HG03159 (cell line): ENCODE measurements at regions not wholly inside any gene's neighbourhood (a gene's known extent, or its start where the extent isn't known, plus 50 kb on each side); places are given as distances from the start of the nearest gene placed in this dataset.

Experiments used
- ATAC-seq: cut with Tn5 transposase; IDR thresholded peaks from one replicate; pipeline ENCODE4 v1.9.1; 2021; ENCODE audit warnings: mild to moderate bottlenecking, moderate library complexity; ENCODE audit not compliant: unreplicated experiment

DNA sequence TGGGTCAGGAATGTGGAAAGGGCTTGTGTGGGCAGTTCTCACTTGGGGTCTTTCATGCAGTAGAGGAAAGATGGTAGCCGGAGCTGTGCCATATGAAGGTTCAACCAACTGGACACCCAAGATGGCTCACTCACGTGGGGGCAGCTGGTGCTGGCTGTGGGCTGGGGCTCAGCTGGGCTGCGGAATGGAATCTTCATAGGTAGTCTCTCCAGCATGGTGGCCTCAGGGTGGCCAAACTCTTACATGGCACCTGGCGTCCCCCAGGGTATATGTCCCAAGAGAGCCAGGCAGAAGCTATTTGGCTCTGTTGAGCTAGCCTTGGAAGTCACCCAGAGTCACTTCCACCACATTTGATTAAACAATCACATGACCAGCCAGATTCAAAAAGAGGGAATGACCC, 163.1 kb upstream of the KLHL29 start:
- ATAC-seq = no peak

DNA sequence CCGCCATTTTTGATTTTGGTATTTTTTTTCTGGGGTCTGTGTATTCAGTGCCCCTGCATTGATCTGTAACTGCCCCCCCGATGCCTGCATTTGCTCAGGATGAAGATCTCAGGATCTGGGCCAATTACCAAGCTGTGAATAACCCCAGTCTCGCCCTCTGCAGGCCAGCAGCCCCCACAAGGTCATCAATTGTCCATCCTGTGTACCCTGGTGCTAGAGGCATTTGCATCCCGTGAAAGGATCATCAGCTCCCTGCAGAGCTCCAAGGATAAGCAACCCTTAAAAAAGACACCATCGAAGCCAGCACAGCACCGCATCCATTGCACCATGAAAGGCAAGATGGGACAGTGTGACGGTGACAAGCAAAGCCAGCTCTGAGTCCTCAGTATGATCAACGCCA, 154.1 kb upstream of the KLHL29 start:
- no peak for ATAC-seq

DNA sequence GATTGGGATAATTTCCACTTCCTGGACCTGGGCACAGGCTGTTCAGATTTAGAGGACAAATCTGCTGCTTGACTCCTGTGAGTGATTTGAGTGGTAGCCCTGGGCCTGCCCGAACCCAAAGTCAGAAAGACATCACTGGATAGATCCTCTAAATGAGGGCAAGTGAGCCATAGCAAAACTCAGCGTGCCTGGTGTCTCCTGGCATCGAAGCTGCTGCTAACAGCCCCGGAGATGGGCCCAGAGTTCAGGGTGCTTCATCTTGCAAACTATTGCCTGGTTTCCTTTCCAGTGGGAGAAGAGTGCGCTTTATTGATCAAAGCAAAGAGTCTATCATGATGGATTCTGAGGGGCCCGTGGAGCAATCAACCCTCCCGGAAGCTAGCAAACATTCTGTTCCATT, 153.1 kb upstream of the KLHL29 start:
- no peak for ATAC-seq

DNA sequence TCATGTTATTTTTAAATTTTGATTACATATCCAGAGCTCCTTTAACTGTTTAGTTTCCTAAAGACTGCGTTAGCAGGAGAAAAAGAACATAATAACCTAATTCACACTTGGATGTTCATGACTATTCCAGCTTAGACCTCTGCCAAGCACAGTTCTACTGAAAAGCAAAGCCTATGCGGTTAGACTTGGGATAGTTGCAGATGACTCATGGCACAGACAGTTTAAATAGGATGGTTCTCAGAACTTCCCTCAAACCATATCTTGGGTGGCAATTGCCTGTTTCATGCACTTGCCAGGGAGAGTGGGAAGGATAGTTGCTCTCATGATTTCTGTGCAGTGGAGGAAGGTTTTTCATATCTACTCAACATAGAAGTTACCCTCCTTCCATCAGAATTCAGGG, 149.7 kb upstream of the KLHL29 start:
- no peak for ATAC-seq

DNA sequence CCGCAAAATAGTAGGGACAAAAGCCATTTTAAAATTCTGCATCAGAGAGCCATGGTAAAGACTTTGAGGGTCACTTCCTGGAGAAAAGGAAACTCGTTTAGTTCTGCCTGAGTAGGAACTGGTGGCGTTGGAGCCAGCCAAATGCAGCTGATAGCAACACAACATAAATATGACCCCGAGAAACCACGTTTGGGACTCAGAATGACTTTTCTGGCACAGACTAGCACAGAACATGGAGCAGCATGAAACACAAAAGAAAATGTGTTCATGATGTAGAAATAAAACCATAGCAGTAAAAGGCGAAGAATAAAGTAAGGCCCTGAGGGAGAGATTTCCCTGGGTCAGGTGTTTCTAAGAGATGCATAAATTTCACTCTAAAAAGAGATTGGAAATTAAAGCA, 149.2 kb upstream of the KLHL29 start:
- ATAC-seq = no peak

DNA sequence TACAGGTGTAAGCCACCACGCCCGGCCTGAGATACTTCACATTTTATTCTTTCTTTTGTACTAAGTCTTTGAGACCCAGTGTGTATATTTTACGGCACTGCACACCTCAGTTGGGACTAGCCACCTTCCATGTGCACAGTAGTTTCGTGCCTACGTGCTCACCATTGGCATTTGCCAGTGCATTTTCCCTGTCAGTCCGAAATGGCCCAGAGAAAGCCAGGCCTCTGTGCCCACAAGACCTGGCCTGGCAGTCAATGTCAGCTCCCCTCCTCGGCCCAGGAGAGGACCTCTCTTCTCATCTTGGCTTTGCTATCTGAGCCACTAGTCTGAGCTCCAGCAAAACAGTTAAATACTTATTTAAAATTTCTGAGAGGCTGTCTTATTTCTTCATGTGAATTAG, 147.8 kb upstream of the KLHL29 start:
- ATAC-seq = no peak

DNA sequence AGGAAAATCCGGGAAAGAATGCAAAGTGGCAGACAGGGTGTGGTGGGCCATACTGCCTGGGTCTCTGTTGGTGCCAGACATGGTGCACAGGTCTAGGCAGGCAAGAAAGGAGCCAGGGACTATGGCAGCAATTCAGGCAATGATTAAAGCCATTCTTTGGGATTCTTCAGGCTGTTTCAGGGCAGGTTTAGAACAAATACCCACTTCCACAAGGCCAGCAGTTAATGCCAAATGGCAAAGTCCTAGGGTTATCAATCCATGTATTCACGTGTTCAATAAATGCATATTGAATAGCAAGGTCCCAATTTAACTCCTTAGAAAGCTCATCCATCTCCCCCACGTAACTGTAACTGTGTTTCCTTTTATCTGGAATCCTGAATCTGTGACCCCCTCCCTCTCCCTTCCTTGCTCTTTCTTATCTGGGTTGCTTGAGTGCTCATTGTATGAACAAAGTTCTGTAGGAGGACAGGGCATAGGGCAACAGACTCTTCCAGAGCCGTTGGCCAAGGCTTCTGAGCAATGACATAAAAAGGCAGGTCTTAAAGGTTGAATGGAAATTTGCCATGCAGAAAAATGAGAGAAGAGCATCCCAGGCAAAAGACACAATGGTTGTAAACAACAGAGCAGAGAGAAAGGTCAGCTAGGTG, 146.8 kb upstream of the KLHL29 start:
- ATAC-seq = no peak

DNA sequence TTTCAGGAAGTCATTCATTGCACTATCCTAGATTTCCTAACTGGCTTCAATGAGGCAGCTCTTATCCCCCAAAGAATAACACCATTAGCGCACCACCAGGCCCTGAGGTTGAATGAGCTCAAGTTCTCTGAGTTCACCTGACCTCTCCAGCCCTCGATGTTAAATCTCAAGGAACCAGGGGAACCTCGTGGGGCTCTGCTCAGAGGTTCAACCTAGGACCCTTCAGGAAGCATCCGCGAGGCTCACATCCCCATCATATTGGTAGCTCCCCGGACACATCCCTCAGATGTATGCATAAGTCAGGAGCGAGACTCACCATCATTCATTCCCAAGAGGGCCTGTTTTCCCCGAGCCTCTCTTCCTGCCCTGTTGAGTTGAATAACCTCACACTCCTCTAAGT, 145.6 kb upstream of the KLHL29 start:
- no peak for ATAC-seq

DNA sequence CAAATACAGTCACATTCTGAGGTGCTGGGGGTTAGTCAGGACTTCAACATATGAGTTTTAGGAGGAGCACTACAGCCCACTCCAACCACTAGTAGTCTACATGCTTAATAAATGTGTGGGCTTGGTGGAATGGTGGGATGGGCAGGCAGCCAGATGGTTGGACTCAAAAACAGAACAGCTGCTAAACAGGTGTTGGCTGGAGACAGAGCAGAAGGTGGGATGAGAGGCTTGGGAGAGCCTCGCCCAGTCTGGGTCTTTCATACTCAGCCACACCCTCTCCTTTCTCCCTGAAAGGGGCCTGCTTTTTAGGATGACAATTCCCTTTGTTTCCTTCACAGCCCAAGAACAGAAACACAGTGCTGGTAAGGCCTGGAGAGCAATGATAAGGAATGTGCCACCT, 143.9 kb upstream of the KLHL29 start:
- ATAC-seq = no peak

DNA sequence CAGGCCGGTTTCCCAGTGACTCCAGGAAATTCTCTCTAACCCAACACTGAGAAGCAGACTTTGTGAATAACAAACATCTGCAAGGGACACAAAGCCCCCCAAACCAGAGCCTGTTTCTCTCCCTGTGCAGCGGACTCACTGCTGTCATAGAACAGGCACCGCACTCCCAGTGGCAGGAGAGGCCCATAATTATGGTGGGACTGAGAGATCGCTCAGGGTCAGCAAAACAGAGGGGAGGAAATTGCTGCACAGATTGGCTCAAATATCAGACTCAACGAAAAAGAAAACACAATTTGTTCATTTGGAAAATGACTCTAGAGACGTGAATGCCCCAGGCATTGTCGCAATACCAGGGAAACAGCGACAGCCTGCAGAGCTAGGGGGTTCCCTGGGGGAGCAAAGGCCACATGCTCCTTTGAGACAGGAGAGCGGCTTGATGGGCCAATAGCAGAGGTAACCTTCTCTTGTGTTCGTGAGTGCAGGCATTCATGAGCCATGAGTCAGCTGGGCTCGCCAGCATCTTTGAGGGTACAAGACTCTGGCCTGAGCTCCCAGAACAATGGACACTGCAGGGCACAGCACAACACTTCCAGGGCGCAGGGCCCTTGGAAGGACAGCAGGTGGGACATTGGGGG, 143.3 kb upstream of the KLHL29 start:
- ATAC-seq = no peak

DNA sequence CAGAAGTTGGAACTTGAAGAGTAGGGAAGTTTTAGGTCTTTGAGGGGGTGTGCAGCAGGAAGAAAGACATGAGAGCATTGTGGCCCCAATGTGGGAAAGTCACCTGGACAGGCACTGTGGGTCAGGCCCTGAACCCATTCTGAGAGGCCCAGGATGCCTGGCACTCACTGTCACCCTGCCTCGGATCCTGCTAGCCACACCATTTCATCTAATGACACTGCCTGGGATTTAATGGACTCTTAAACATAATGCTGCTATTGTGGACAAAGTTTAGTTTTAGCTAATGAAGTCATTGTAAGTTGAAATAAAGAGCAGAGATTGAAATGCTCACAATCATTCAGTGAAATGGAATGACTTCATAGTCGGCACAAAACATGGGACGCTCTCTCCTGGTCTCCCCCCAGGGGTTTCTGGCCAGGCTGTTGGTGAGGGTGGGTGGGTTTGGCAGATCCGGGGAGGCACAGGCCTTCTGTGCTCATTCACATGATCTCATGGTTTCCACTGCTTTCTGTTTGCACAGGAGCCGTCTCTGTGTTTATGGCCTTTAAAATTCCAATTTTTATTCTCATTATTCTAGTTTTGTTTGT, 141.8 kb upstream of the KLHL29 start:
- ATAC-seq = no peak

DNA sequence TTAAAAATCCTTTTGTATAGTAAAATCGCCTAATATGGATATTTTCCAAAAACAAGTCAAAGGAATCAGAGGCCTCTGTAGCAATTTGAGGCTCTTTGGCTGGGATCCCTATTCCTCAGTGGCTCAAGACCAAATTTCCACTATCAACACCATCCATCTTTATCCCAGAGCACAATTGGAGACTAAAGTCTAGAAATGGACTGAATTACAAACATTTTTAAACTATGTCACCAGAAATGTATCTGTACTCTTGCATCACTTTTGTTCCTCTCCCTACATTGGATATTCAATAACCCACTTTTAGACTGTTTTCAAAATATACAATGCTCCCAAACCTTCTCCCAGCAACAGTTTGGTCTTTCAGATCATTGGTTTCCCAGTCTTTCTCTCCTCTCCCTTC, 140.4 kb upstream of the KLHL29 start:
- ATAC-seq = no peak

DNA sequence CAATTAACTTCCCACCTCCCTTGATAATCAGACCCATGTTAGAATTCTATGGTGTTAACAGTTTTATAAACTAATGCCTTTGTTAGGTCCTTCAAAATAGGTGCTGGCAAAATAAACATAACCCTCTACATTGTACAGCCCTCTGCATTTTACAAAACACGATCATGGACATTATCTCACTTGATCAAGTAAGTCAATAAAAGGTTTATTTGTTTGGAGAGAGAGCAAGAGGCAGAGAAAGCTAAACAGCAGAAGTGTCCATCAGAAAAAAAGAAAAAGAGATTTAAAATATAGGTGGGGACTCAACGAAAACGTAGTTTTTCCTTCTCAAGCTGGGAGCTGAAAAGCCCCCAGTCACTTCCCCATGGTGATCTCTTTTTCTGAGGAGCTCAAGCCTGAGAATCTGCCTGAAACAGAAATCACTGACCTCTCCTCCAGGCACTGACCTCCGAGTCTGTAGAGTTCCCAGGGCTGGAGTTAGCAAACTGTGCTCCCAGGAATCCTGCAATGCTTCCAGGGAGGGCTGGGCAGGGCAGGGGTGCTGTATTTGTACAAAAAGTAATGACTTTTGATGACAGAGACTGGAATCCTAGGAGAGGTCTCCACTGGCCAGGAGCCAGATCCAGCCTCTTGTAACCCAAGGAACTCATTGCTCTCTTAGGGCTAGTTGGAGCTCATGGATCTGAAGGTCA, 137.8 kb upstream of the KLHL29 start:
- no peak for ATAC-seq

DNA sequence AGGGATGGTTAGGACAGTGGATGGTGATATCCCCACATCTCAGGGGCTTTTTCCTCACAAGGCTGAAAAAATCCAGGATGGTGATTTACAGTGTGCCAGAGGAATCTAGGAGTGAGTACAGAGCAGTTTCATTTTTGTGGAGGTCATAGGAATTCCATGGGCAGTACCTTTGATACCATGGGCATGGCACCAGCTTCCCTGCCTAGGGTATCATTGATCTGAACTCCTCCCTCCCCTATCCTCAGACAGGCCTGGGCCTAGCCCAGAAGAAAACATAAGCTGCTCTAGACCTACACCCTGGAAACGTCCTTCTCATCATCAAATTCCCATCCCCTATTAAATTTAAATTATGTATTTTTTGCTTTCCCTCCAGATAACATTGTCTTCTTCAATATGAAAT, 136.3 kb upstream of the KLHL29 start:
- no peak for ATAC-seq

DNA sequence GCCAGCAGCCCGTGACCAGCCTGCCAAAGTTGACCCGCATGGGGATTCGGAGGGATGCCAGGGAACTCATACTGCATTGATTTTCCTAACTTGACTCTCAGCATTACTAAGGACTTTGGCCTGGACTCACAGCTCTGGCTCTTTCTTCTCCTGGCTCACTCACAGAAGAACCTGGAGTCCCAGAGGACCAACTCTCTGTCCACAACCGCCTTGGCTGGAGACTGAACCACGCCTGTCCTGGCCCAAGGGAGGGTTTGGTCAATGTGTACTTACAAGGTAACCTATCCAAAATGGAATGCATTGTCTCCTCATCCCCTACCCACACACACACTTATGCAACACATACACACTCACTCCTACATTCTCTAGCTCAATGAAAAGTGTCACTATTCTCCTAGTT, 135.6 kb upstream of the KLHL29 start:
- no peak for ATAC-seq

DNA sequence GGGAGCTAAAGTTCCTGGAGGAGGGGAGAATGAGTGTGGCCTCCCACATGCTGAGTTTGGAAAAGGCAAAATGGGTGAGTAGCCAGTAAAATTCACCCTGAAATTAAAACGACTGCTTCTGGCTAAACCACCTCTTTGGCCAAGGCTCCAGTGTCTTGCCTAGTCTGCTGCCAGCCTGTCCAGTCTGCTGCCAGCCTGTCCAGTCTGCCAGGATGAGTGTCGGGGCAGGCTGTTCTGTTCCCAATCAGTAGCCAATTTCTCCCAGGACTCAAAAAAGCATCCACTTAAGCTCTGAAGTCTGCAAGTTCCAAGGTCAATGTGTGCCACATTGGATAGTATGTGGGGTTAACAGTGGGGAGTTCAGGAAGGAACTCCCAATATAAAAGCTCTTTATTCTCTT, 134.6 kb upstream of the KLHL29 start:
- ATAC-seq = no peak

DNA sequence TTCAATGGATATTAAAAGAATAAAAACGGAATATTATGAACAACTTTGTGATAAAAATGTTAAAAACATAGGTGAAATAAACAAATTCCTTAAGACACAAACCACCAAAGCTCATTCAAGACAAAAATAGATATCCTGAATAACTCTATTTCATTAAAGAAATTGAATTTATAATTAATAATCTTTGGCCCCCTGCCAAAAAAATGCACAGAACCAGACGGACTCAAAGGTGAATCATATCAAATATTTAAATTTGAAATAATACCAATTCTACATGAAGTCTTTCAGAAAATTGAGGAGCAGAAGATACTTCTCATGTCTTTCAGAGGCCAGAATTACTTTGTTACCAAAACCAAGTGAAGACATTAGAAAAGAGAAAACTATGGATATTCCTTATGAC, 128.3 kb upstream of the KLHL29 start:
- no peak for ATAC-seq

DNA sequence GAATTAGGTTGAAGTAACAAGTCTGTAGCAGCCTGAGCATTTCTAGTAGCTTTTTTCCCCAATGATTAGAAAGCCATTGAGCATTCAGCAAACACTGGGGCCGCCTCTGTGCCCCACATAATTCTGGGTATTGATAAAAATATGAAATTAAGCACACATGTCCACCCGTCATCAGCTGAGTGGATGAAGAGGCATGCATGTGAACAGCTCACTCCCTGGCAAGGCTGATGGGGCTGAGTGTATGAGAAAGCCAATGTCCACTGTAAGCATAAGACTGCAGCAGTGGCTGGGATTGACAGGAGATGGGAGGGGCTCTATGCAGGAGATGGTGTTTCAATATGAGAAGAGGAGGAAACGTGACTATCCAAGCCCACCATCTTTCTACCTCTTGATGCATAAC, 124.4 kb upstream of the KLHL29 start:
- no peak for ATAC-seq

DNA sequence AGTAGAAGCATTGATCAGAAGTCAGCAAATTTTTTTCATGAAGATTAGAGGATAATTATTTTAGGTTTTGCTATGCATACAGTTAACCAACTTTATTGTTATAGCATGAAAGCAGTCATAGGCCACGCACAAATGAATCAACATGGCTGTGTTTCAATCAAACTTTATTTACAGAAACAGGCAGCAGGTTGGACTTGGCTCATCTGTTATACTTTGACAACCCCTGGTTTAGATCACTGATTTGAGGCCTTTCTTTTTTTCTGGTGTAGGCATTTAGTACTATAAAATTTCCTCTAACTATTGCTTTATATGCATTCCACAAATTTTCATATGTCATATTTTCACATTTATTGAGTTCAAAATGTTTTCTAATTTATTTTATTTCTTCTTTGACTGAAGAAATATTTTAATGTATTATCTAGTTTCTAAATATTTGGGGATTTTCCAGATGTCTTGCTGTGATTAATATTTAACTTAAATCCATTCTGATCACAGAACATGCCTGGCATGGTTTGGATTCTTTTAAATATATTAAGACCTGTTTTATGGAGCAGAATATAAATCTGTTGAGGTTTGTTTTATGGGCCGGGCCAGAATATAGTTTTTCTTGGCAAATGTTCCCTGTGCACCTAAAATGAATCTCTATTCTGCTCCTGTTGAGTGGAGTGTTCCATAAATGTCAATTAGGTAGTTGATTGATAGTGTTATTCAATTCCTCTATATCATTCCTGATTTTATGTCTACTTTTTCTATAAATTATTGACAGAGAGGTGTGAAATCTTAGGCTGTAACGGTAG, 116.3 kb upstream of the KLHL29 start:
- no peak for ATAC-seq

DNA sequence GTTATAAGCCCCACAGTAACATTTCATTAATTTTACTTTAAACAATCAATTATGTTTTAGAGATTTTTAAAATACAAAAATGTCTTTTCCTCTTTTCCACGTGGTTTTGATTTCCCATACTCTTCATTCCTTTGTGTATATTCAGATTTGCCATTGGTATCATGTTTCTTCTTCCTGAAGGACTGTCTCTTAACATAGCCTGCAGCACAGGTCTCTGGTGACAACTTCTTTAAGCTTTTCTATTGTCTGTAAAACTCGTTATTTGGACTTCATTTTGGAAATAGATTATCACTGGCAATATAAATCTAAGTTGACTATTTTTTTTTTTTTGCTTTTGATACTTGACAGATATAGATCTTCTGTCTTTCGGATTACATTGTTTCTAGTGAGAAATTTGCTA, 115.2 kb upstream of the KLHL29 start:
- ATAC-seq = no peak

DNA sequence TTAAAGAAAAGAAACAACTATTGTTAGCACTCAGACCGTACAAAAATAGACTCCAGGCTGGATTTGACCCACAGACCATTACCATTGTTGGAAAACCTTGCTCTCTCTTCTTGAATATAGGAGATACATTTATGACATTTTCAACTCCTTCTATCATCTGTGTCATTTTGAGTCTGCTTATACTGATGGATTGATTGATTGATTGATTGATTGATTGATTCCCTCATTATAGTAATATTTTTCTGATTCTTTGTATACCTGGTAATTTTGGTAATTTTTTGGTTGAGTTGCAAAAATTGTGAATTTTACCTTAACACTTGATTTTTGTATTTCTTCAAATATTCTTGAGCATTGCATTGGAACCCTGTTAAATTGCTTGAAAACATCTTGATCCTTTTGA, 114.2 kb upstream of the KLHL29 start:
- ATAC-seq = no peak
